H9 (cell line): ENCODE measurements at regions not wholly inside any gene's neighbourhood (a gene's known extent, or its start where the extent isn't known, plus 50 kb on each side); places are given as distances from the start of the nearest gene placed in this dataset.

Experiments used
- DNase-seq: peaks from one replicate; pipeline ENCODE4 v3.0.0-alpha.2; 2017
- H2AFZ ChIP-seq: one replicate; pipeline ENCODE4 v1.6.1; 2013; ENCODE audit warnings: mild to moderate bottlenecking, low read length, control low read depth, moderate library complexity
- H2AK5ac ChIP-seq: 2 replicates; pipeline ENCODE4 v1.6.1; 2013; ENCODE audit warnings: low read length, control low read depth, mixed read lengths; ENCODE audit not compliant: insufficient read length
- H2BK120ac ChIP-seq: one replicate; pipeline ENCODE4 v1.6.1; 2013; ENCODE audit warnings: low read depth, mild to moderate bottlenecking, low read length, control low read depth, inconsistent platforms; ENCODE audit not compliant: poor library complexity, severe bottlenecking
- H2BK12ac ChIP-seq: 2 replicates; pipeline ENCODE4 v1.6.1; 2013; ENCODE audit warnings: low read length, control low read depth, mixed read lengths, low read depth; ENCODE audit not compliant: insufficient read length
- H2BK15ac ChIP-seq: 2 replicates; pipeline ENCODE4 v1.6.1; 2013; ENCODE audit warnings: low read depth, low read length, control low read depth
- H2BK20ac ChIP-seq: one replicate; pipeline ENCODE4 v1.6.1; 2013; ENCODE audit warnings: low read depth, mild to moderate bottlenecking, low read length, control low read depth, inconsistent platforms; ENCODE audit not compliant: poor library complexity, severe bottlenecking
- H2BK5ac ChIP-seq: 2 replicates; pipeline ENCODE4 v1.6.1; 2013; ENCODE audit warnings: low read length, control low read depth, mixed read lengths; ENCODE audit not compliant: insufficient read length
- H3K14ac ChIP-seq: 2 replicates; pipeline ENCODE4 v1.6.1; 2013; ENCODE audit warnings: low read length, control low read depth; ENCODE audit not compliant: insufficient read depth
- H3K18ac ChIP-seq: 2 replicates; pipeline ENCODE4 v1.6.1; 2013; ENCODE audit warnings: low read depth, mild to moderate bottlenecking, mixed read lengths, low read length, control low read depth; ENCODE audit not compliant: insufficient read length
- H3K23ac ChIP-seq: 2 replicates; pipeline ENCODE4 v1.6.1; 2013; ENCODE audit warnings: low read length, control low read depth, mixed read lengths, low read depth; ENCODE audit not compliant: insufficient read length
- H3K23me2 ChIP-seq: 2 replicates; pipeline ENCODE4 v1.6.1; 2013; ENCODE audit warnings: low read depth, mild to moderate bottlenecking, mixed read lengths, low read length, control low read depth; ENCODE audit not compliant: insufficient read length, poor library complexity, severe bottlenecking
- H3K27ac ChIP-seq: 2 replicates; pipeline ENCODE4 v1.5.1; 2013; ENCODE audit warnings: low read length, control low read depth, mixed read lengths, low read depth; ENCODE audit not compliant: insufficient read length
- H3K27me3 ChIP-seq: 2 replicates; pipeline ENCODE4 v1.6.1; 2013; ENCODE audit warnings: low read length, control low read depth, inconsistent platforms; ENCODE audit not compliant: insufficient read depth
- H3K4ac ChIP-seq: 2 replicates; pipeline ENCODE4 v1.6.1; 2013; ENCODE audit warnings: low read depth, mild to moderate bottlenecking, control low read depth, inconsistent platforms, low read length, moderate library complexity
- H3K4me1 ChIP-seq: 2 replicates; pipeline ENCODE4 v1.6.1; 2013; ENCODE audit warnings: low read length, control low read depth, inconsistent platforms; ENCODE audit not compliant: insufficient read depth
- H3K4me2 ChIP-seq: 2 replicates; pipeline ENCODE4 v1.6.1; 2013; ENCODE audit warnings: low read length, control low read depth, mixed read lengths; ENCODE audit not compliant: insufficient read length, insufficient read depth
- H3K56ac ChIP-seq: 2 replicates; pipeline ENCODE4 v1.6.1; 2013; ENCODE audit warnings: low read depth, mild to moderate bottlenecking, mixed read lengths, low read length, control low read depth; ENCODE audit not compliant: insufficient read length
- H3K79me1 ChIP-seq: 2 replicates; pipeline ENCODE4 v1.6.1; 2013; ENCODE audit warnings: low read depth, mild to moderate bottlenecking, moderate library complexity, low read length, control low read depth, inconsistent platforms; ENCODE audit not compliant: insufficient read depth, poor library complexity, severe bottlenecking
- H3K79me2 ChIP-seq: 2 replicates; pipeline ENCODE4 v1.6.1; 2013; ENCODE audit warnings: low read length, control low read depth, inconsistent platforms; ENCODE audit not compliant: insufficient read depth
- H3K9ac ChIP-seq: 2 replicates; pipeline ENCODE4 v1.6.1; 2013; ENCODE audit warnings: low read length, control low read depth, mixed read lengths; ENCODE audit not compliant: insufficient read length; ENCODE audit errors: extremely low read depth
- H3K9me3 ChIP-seq: one replicate; pipeline ENCODE4 v1.6.1; 2013; ENCODE audit warnings: low read depth, low read length, inconsistent platforms; ENCODE audit not compliant: control insufficient read depth
- H3T11ph ChIP-seq: one replicate; pipeline ENCODE4 v1.6.1; 2013; ENCODE audit warnings: mild to moderate bottlenecking, low read length, control low read depth, inconsistent platforms
- H4K20me1 ChIP-seq: one replicate; pipeline ENCODE4 v1.6.1; 2013; ENCODE audit not compliant: control insufficient read depth, insufficient read length, insufficient read depth
- H4K5ac ChIP-seq: 2 replicates; pipeline ENCODE4 v1.6.1; 2013; ENCODE audit warnings: low read depth, mild to moderate bottlenecking, mixed read lengths, low read length, control low read depth; ENCODE audit not compliant: insufficient read length
- H4K8ac ChIP-seq: replicated peaks from 2 replicates; pipeline ENCODE4 v1.6.1; 2013; ENCODE audit warnings: low read length, control low read depth, mixed read lengths, low read depth; ENCODE audit not compliant: insufficient read length
- H4K91ac ChIP-seq: 2 replicates; pipeline ENCODE4 v1.6.1; 2013; ENCODE audit warnings: low read depth, mild to moderate bottlenecking, moderate library complexity, mixed read lengths, low read length, control low read depth; ENCODE audit not compliant: insufficient read length
- H3K27ac Mint-ChIP-seq, 3 experiments: 2 replicates in 2 of 3; 3 replicates in 1 of 3; pipeline ENCODE4 v1.8.0; 2020 to 2021; ENCODE audit warnings: mixed read lengths in 3 of 3, mild to moderate bottlenecking in 1 of 3, moderate library complexity in 1 of 3
- H3K27me3 Mint-ChIP-seq: 2 replicates; pipeline ENCODE4 v1.8.0; 2021; ENCODE audit warnings: low read depth, mild to moderate bottlenecking, moderate library complexity, mixed read lengths
- H3K36me3 Mint-ChIP-seq, 3 experiments: 2 replicates in 2 of 3; 3 replicates in 1 of 3; pipeline ENCODE4 v1.8.0; 2020 to 2021; ENCODE audit warnings: low read depth in 3 of 3, mixed read lengths in 3 of 3; ENCODE audit not compliant: insufficient read depth in 1 of 3
- H3K4me1 Mint-ChIP-seq, 2 experiments: 2 replicates each; pipeline ENCODE4 v1.8.0; 2020; ENCODE audit warnings: mixed read lengths in 2 of 2
- H3K4me3 Mint-ChIP-seq, 2 experiments: 2 replicates in 1 of 2; 3 replicates in 1 of 2; pipeline ENCODE4 v1.8.0; 2020 to 2021; ENCODE audit warnings: mild to moderate bottlenecking in 2 of 2, mixed read lengths in 2 of 2, moderate library complexity in 1 of 2
- H3K9me3 Mint-ChIP-seq, 2 experiments: 2 replicates in 1 of 2; 3 replicates in 1 of 2; pipeline ENCODE4 v1.8.0; 2020; ENCODE audit warnings: mild to moderate bottlenecking in 2 of 2, mixed read lengths in 2 of 2, moderate library complexity in 1 of 2
- WGBS: extraction: QIAGEN DNeasy Blood & Tissue Kit; methylation state at CpG from one replicate; pipeline ENCODE4 v1.1.7; 2013; ENCODE audit warnings: missing lambda C conversion rate, low lambda C conversion rate, mixed read lengths; ENCODE audit not compliant: insufficient read length; ENCODE audit errors: extremely low coverage; 5-methylcytosine and 5-hydroxymethylcytosine counted together
- TF ChIP-seq, protein P1 (sequence below): fragments of 200-600 bp; sonication (generic); conservative IDR thresholded peaks from 3 replicates; pipeline ENCODE4 v1.8.0; 2021; ENCODE audit warnings: antibody characterized with exemption, mild to moderate bottlenecking

DNA sequence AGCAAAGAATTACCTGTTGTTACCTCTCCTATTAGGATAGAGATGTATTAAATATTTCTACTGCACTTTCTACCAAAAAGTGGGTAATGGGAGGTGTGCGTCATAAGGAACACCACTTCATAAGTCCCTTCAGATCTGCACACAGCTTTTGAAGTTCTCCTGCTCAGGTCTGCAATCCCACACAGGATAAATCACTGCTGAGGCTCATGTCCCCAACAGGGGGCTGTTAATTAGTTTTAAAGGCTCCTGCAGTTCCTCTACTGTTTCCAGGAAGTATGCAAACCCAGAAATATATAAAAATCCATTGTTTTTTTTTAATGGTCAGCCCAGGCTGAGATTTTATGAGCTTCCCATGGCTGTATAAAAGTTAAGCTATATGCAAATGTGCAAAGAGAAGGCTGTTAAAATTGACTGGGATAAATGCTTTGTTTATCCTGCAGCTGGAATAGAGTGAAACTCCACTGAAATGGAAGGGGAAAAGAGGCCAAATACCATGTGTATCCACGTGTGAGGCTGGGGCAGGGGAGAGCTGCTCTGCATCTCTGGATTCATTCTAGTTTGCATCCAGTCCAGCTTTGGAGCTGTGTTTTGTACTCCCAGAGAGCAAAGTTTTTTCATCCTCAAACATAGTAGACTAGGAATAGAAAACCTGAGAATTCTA, 903.7 kb downstream of the TDRD15 start:
- no peak overlapping the region for H2AK5ac ChIP-seq
- H3K27ac ChIP-seq: no peak overlapping the region
- H2BK15ac ChIP-seq: no peak overlapping the region
- no peak overlapping the region for H3K23ac ChIP-seq
- no peak overlapping the region for H3K4ac ChIP-seq
- H4K91ac ChIP-seq: no peak overlapping the region
- H3K79me1 ChIP-seq: no peaks in the 10 kb centered on the region
- TF ChIP-seq, protein P1, sequence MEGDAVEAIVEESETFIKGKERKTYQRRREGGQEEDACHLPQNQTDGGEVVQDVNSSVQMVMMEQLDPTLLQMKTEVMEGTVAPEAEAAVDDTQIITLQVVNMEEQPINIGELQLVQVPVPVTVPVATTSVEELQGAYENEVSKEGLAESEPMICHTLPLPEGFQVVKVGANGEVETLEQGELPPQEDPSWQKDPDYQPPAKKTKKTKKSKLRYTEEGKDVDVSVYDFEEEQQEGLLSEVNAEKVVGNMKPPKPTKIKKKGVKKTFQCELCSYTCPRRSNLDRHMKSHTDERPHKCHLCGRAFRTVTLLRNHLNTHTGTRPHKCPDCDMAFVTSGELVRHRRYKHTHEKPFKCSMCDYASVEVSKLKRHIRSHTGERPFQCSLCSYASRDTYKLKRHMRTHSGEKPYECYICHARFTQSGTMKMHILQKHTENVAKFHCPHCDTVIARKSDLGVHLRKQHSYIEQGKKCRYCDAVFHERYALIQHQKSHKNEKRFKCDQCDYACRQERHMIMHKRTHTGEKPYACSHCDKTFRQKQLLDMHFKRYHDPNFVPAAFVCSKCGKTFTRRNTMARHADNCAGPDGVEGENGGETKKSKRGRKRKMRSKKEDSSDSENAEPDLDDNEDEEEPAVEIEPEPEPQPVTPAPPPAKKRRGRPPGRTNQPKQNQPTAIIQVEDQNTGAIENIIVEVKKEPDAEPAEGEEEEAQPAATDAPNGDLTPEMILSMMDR: no peak
- no peaks in the 10 kb centered on the region for H3K9me3 Mint-ChIP-seq
- no peaks in the 10 kb centered on the region for H3K36me3 Mint-ChIP-seq
- no peak overlapping the region for H3T11ph ChIP-seq
- no peak overlapping the region for H3K9ac ChIP-seq
- H3K14ac ChIP-seq: no peak overlapping the region
- 0 out of 2 replicates have a peak, but pooled peaks cover 2% of the 10 kb centered on the region for H3K4me1 ChIP-seq
- no peaks in the 10 kb centered on the region for H4K20me1 ChIP-seq
- WGBS: no CpG with 5 or more reads among the region's 2 CpGs
- H4K8ac ChIP-seq: no peak overlapping the region
- no peak overlapping the region for H3K4me2 ChIP-seq
- no peak overlapping the region for H2BK5ac ChIP-seq
- no peaks in the 10 kb centered on the region for H3K9me3 ChIP-seq
- no peak overlapping the region for H3K56ac ChIP-seq
- no peaks in the 10 kb centered on the region for H3K27me3 ChIP-seq
- H2BK20ac ChIP-seq: no peak overlapping the region
- H3K18ac ChIP-seq: no peak overlapping the region
- no peaks in the 10 kb centered on the region for H3K79me2 ChIP-seq
- peak overlapping the region in 1 of 3 experiments; percentile 87; a peak in 3 of 7 replicates for H3K27ac Mint-ChIP-seq
- peaks cover 0 to 6% of the 10 kb centered on the region in 2 experiments; a peak in 3 of 4 replicates for H3K4me1 Mint-ChIP-seq
- H3K27me3 Mint-ChIP-seq: no peaks in the 10 kb centered on the region
- DNase-seq: no peak
- H2BK12ac ChIP-seq: no peak overlapping the region
- H2AFZ ChIP-seq: peak overlapping the region; percentile 29
- no peak overlapping the region for H2BK120ac ChIP-seq
- no peaks in the 10 kb centered on the region for H3K23me2 ChIP-seq
- no peak overlapping the region for H3K4me3 Mint-ChIP-seq
- no peak overlapping the region for H4K5ac ChIP-seq
